ENCODE measurements at regions not wholly inside any gene's neighbourhood (a gene's known extent, or its start where the extent isn't known, plus 50 kb on each side); places are given as distances from the start of the nearest gene placed in this dataset.

GRCh38 chr12:124422570-124423523, 128.0 kb downstream of the RFLNA start:
- peak; percentile 91 to 97 (median 97) for DNase-seq
- Histone ChIP-seq H3K4me3 (no peak overlapping the region), H3K4me1 (ENCODE audit: control insufficient read depth in 5 of 5, insufficient read depth in 5 of 5, low read length in 5 of 5) (peaks cover 4 to 40% (median 24%) of the 10 kb centered on the region in 5 donors), H3K9ac (ENCODE audit: insufficient read depth in 1 of 2, low read length in 2 of 2) (no peak overlapping the region), H3K9me3 (ENCODE audit: control insufficient read depth in 4 of 4, insufficient read depth in 3 of 4, low read length in 3 of 4) (no peaks in the 10 kb centered on the region), H3K27ac (ENCODE audit: low read depth in 1 of 2, low read length in 1 of 2) (peak overlapping the region; percentile 86 to 97), H3K27me3 (ENCODE audit: control insufficient read depth in 3 of 3, insufficient read depth in 3 of 3, low read length in 2 of 3) (no peaks in the 10 kb centered on the region), H3K36me3 (ENCODE audit: control insufficient read depth in 4 of 4, insufficient read depth in 4 of 4, low read length in 4 of 4) (peaks cover 6 to 44% (median 25%) of the 10 kb centered on the region in 4 donors)
- WGBS, 2 donors = 30 to 60% methylated on average over 33 to 37 of the region's 37 CpGs
- peak; percentile 78 for ATAC-seq (ENCODE audit: insufficient read depth, low FRiP score)
- TF ChIP-seq, protein P1, sequence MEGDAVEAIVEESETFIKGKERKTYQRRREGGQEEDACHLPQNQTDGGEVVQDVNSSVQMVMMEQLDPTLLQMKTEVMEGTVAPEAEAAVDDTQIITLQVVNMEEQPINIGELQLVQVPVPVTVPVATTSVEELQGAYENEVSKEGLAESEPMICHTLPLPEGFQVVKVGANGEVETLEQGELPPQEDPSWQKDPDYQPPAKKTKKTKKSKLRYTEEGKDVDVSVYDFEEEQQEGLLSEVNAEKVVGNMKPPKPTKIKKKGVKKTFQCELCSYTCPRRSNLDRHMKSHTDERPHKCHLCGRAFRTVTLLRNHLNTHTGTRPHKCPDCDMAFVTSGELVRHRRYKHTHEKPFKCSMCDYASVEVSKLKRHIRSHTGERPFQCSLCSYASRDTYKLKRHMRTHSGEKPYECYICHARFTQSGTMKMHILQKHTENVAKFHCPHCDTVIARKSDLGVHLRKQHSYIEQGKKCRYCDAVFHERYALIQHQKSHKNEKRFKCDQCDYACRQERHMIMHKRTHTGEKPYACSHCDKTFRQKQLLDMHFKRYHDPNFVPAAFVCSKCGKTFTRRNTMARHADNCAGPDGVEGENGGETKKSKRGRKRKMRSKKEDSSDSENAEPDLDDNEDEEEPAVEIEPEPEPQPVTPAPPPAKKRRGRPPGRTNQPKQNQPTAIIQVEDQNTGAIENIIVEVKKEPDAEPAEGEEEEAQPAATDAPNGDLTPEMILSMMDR (IDR thresholded peaks at IDR 0.05; ENCODE audit: control extremely low read depth, extremely low read depth) = no peak

- DNase-seq = peak in 1 of 3 donors; percentile 29
- no peak overlapping the region for H3K4me3 ChIP-seq
- no peaks in the 10 kb centered on the region for H3K9me3 ChIP-seq (ENCODE audit: control insufficient read depth in 4 of 4, insufficient read depth in 3 of 4, low read length in 3 of 4)
- no peaks in the 10 kb centered on the region for H3K27me3 ChIP-seq (ENCODE audit: control insufficient read depth in 3 of 3, insufficient read depth in 3 of 3, low read length in 2 of 3)
- 47 to 74% methylated on average over 14 to 16 of the region's 16 CpGs for WGBS, 2 donors
- peaks cover 6 to 48% (median 29%) of the 10 kb centered on the region in 4 donors for H3K36me3 ChIP-seq (ENCODE audit: control insufficient read depth in 4 of 4, insufficient read depth in 4 of 4, low read length in 4 of 4)
- peak overlapping the region; percentile 62 to 97 for H3K27ac ChIP-seq (ENCODE audit: low read depth in 1 of 2, low read length in 1 of 2)
- peaks cover 4 to 34% (median 22%) of the 10 kb centered on the region in 5 donors for H3K4me1 ChIP-seq (ENCODE audit: control insufficient read depth in 5 of 5, insufficient read depth in 5 of 5, low read length in 5 of 5)
- ATAC-seq (ENCODE audit: insufficient read depth, low FRiP score) = peak; percentile 42
- no peak overlapping the region for H3K9ac ChIP-seq (ENCODE audit: insufficient read depth in 1 of 2, low read length in 2 of 2)
- TF ChIP-seq, protein P1 (IDR thresholded peaks at IDR 0.05; ENCODE audit: control extremely low read depth, extremely low read depth) = no peak
Measured at GRCh38 chr12:124422142-124422569, 127.3 kb downstream of the RFLNA start.

GRCh38 chr12:124420996-124421674, 126.2 kb downstream of the RFLNA start:
- ATAC-seq (ENCODE audit: insufficient read depth, low FRiP score) (no peak), DNase-seq (peak in 1 of 3 donors; percentile 32)
- H3K4me3 ChIP-seq = no peak overlapping the region
- 89 to 90% methylated on average over 20 of the region's 20 CpGs for WGBS, 2 donors
- peaks cover 4 to 34% (median 22%) of the 10 kb centered on the region in 5 donors for H3K4me1 ChIP-seq (ENCODE audit: control insufficient read depth in 5 of 5, insufficient read depth in 5 of 5, low read length in 5 of 5)
- TF ChIP-seq, protein P1 (IDR thresholded peaks at IDR 0.05; ENCODE audit: control extremely low read depth, extremely low read depth) = no peak
- peak overlapping the region in 1 of 2 donors; percentile 32 for H3K9ac ChIP-seq (ENCODE audit: insufficient read depth in 1 of 2, low read length in 2 of 2)
- no peaks in the 10 kb centered on the region for H3K27me3 ChIP-seq (ENCODE audit: control insufficient read depth in 3 of 3, insufficient read depth in 3 of 3, low read length in 2 of 3)
- H3K27ac ChIP-seq (ENCODE audit: low read depth in 1 of 2, low read length in 1 of 2) = peak overlapping the region; percentile 61 to 62
- H3K36me3 ChIP-seq (ENCODE audit: control insufficient read depth in 4 of 4, insufficient read depth in 4 of 4, low read length in 4 of 4) = peaks cover 6 to 47% (median 29%) of the 10 kb centered on the region in 4 donors
- no peaks in the 10 kb centered on the region for H3K9me3 ChIP-seq (ENCODE audit: control insufficient read depth in 4 of 4, insufficient read depth in 3 of 4, low read length in 3 of 4)
